NCI-H1105 (cell line): ENCODE measurements at regions not wholly inside any gene's neighbourhood (a gene's known extent, or its start where the extent isn't known, plus 50 kb on each side); places are given as distances from the start of the nearest gene placed in this dataset.
"Not testable (repeated sequence)": the region's sequence is repeated elsewhere in the genome, so short reads cannot be mapped to it uniquely, and the experiment has no call there.

Experiments used
- DNase-seq: peaks from one replicate; lab custom pipeline; 2025; lab: John Stamatoyannopoulos, UW

- no peak for DNase-seq
Measured at GRCh38 chr7:54259185-54259584, 283.0 kb upstream of the VSTM2A start.

- no peak for DNase-seq
Measured at GRCh38 chr7:54260941-54261371, 281.2 kb upstream of the VSTM2A start.

DNA sequence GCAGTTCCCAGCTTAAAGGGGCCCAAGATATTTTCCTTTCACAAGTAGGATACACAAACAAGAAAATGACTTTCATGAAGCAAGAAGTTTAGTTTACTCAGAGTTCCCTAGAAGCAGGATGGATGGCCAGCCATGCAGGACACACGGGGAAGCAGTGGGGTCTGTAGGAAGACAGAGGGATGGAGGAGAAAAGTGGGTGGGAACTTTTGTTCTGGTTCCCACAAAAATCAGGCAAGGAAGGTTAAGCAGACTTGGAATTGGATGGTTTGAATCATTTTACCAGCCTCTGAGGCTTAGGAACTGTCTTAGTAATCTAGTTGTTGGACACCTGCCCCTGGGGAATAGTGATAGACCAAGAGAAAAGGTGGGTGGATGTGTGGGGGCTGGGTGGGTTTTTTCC, 263.3 kb upstream of the VSTM2A start:
- no peak for DNase-seq

- no peak for DNase-seq
Measured at GRCh38 chr7:54292171-54292925, 249.8 kb upstream of the VSTM2A start.

DNA sequence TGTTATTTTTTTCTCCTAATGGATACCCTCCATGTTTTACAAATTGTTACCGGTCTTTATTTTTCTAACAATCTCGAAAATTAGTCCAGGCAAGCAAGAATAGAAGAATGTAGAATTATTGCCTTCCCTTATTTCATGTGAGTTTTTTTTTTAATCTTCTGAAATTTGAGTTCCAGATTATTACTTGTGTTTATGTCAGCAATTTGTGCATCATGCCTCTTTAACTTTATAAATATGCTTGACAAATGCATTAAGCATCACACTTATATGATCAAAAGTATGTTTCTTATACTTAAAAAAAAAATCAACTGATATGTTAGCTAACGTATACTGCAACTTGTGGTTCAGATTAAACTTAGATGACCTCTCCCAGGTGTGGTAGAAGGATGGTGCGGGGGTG, 242.7 kb upstream of the VSTM2A start:
- DNase-seq, result no peak

GRCh38 chr7:54315955-54316354, 226.2 kb upstream of the VSTM2A start:
- not testable (repeated sequence) for DNase-seq

DNA sequence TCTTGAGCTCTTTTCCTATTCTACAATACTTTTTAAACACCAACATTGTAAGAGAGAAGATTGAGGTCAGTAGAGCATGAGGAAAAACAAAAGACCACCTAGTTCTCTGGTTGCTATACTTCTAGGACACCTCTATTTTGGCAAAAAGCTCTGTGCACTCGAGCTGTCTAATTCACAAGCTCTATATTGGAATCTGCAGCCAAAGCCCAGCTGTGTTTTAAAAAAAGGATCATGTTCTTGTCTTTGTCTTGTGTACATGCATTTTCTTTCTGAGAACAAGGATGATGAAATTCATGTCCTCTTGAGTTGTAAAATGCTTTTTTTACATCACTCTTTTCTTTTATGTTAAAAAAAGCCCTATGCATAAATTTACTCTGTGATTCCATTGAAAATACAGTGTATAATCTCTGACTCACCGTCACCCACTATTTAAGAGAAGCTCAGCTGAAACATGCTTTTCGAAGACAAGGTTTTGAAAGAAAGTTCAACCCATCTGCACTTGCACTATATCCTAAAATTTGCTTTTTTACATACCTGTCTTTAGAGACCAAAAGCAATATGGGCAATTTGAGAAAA, 215.5 kb upstream of the VSTM2A start:
- no peak for DNase-seq

- DNase-seq, result no peak
Measured at GRCh38 chr7:54330216-54330800, 211.9 kb upstream of the VSTM2A start.

- DNase-seq, result no peak
Measured at GRCh38 chr7:54331311-54331710, 210.9 kb upstream of the VSTM2A start.

DNA sequence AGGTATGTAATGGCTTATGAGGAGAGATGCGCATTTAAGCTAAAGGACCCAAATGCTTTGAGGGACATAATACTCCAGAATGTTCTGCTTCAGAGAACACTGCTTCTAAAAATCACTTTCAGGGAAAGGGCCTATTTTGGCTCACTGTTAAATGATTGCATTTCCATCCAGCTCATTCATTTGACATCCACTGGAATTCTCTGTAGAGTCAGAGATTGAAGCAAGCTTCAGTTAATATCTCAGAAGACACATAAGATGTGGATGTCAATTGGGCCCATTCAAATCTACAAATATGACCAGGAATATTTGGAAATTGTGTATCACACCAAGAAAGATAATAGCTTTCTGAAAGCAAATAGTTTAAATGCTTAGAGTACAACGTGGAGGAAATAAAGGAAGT, 209.9 kb upstream of the VSTM2A start:
- DNase-seq, result no peak

DNA sequence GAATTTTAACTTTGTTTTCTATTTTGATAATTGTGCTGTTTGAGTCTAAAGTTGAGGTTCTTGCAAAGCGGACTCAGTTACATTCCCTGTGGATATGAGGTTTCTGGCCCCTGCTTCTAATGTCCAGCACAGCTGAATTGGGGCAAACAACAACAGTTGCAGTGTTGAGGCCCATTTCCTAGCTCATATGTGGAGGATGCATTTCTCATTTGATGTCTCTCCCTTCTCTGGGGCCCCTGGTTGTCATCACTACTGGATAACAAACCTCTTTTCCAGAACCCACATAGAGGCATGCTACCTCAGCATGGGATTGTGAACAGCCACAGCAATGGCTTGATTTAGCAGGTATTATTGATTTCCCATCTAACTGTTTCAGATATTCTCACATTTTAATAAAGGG, 208.2 kb upstream of the VSTM2A start:
- DNase-seq, result no peak

- DNase-seq, result no peak
Measured at GRCh38 chr7:54336800-54337199, 205.4 kb upstream of the VSTM2A start.

DNA sequence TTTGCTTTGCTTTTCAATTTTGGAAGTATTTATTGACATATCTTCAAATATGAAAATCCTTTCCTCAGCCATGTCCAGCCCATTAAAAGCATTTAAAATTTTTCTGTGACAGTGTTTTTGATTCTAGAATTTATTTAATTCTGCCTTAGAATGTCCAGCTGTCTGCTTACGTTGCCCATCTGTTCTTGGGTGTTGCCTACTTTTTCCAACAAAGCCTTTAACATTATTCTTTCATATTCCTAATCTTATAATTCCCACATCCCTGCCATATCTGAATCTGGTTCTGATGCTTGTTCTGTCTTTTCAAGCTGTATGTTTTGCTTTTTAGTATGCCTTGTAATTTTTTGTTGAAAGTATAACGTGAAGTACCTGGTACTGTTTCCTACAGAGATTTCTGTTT, 204.7 kb upstream of the VSTM2A start:
- DNase-seq, result no peak

DNA sequence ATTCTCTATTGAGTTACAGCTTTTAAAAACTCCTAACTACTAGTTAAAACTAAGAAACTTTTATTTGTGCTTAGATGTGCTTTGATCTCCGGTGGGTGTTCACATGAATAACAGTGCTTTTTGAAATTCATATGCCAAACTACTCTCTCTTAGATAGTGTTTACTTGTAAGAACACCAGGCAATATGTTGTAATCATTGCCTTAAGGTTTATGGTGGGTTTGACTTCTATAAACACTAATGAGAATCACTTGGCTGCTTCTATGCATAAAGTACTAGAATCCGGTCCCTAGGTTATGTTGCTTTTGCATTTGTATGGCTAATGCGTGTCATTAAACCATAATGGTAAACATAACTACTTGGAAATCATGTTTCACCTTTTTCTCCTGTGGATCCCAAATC, 203.9 kb upstream of the VSTM2A start:
- no peak for DNase-seq

- no peak for DNase-seq
Measured at GRCh38 chr7:54339073-54339472, 203.1 kb upstream of the VSTM2A start.

GRCh38 chr7:54342458-54342857, 199.7 kb upstream of the VSTM2A start:
- no peak for DNase-seq

DNA sequence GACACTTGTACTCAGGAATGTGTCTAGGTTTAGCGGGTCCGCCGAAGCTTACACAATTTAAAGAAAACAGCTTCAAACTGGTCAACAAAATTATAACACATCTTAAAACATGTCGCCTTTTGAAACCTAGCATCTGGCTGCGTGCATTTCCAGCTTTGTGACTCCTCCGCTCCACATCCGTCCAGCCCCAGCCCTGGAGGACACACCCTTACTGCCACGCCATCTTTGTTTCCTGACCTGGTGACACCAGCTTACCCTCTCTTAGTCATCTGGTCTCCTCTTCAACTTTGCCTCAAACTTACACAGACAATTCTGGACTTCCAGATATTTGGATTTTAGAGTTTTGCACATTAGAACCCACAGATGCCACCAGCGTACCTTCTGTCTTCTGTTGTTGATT, 198.7 kb upstream of the VSTM2A start:
- DNase-seq, result no peak

DNA sequence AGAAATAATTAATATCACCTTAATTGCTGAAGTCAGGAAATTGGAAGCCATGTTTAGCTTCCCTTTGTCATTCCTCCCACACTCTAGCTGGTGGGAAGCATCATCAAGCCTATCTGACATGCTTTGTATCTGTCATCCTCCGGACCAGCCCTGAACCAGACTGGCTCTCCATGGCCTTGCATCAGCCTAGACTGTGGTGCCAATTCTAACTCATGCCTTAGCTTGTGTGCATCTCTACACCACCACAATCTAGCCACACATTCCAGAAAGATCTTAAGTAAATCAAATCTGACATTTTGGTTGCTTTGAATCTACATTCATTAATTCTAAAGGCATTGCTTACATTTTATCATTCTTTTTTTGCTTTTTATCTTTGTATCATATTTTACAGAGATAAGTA, 196.4 kb upstream of the VSTM2A start:
- no peak for DNase-seq

- DNase-seq, result no peak
Measured at GRCh38 chr7:54349229-54349628, 192.9 kb upstream of the VSTM2A start.

- DNase-seq, result no peak
Measured at GRCh38 chr7:54354436-54354835, 187.7 kb upstream of the VSTM2A start.

DNA sequence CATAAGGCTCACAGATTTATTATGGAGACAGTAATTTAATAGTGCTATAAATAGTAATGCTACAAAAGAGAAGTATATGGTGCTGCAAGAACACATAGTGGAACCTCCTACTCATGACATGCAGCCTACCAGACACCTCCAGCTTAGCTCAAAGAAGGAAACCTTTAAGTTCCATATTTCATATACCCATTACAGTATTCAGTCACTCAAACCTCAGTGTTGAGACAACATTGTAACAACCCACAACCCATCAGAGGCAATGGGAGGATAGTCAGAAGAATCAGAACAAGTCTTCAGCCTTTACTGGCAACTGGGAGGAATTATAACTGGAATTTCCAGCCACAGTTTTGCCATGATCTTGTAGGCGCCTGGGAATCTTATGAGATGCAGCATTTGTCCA, 186.3 kb upstream of the VSTM2A start:
- no peak for DNase-seq

GRCh38 chr7:54360075-54360840, 181.9 kb upstream of the VSTM2A start:
- no peak for DNase-seq

GRCh38 chr7:54390565-54390964, 151.6 kb upstream of the VSTM2A start:
- no peak for DNase-seq
